ENCODE measurements at regions not wholly inside any gene's neighbourhood (a gene's known extent, or its start where the extent isn't known, plus 50 kb on each side); places are given as distances from the start of the nearest gene placed in this dataset.

- DNase-seq, result no peak
Measured at GRCh38 chr22:48373626-48374173, 1454.0 kb downstream of the BRD1 start.

DNA sequence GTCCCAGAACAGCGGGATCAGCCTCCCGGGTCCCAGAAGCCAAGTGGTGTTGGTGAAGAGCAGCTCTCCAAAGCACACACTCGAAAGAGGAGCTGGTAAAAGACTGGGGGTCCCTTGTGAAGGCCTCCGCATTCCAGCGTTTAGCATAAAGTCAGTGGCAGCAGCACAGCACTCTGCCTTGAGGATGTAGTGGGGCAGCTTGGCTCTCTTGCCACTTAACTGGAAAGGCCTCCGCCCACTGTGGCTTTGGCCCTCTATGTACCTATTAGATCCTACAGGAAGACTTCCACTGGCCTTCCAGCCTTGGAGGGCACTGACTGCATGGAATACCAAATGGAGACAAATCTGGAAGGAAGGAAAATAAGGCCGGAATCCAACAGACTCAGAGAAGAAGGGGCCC, 1455.3 kb downstream of the BRD1 start:
- DNase-seq, result no peak

- no peak for DNase-seq
Measured at GRCh38 chr22:48371391-48371790, 1456.3 kb downstream of the BRD1 start.

- DNase-seq, result no peak
Measured at GRCh38 chr22:48370508-48371325, 1457.0 kb downstream of the BRD1 start.

DNA sequence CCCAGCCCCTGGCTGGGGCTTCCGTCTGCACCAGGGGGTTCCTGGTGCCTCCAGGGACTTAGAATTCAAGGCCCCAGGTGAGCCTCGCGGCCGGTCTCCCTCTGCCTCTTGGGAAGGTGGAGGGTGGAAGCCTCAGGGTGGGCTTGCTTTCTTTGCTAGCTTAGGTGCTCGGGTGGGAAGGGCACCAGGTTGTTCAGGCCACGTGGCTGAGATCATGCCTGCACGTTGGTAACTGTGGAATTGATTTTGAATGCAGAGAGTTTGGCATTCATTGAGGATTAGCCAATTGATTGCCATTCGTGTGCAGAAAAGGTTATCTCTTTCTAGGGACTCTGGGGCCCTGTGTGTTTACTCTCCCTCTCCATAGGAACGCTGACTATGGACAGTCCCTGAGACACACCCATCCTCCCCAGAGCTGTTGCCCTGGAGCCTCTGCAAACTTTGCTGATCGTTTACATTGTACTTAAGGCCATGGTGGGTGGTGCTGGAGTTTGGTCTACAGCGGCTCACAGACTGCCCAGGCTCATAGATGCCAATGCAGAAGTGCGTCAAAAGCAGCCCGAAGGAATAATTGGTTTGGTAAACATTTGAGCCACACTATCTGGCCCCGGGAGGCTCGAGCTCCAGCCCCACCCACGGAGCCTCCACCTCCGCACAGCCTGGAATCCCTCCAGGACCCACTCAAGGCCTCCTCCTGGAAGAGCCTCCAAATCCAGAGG, 1457.7 kb downstream of the BRD1 start:
- no peak for DNase-seq

DNA sequence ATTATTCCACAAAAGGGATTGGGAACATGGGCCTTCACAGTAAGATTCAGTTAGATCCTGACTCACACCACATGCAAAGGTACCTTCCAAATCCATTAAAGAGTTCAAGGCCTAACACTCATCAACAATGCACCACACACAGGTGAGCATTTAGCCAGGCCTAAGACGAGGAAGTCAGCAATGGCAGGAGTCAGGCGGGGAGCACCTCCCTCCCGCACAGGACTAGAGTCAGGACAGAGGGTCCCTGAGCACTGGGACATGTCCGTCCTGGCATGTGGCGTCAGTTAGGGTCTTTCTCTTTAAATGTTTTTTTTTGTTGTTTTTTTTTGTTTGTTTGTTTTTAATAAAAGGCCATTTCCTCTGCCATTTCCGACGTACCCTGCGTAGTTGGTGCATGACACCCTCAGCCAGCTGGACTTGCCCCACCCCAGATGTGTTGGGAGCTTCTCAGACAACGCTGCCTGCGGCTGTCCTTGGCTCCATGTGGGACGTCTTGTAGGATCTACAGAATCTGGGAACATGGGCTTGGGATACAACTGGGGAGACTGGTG, 1458.6 kb downstream of the BRD1 start:
- no peak for DNase-seq

DNA sequence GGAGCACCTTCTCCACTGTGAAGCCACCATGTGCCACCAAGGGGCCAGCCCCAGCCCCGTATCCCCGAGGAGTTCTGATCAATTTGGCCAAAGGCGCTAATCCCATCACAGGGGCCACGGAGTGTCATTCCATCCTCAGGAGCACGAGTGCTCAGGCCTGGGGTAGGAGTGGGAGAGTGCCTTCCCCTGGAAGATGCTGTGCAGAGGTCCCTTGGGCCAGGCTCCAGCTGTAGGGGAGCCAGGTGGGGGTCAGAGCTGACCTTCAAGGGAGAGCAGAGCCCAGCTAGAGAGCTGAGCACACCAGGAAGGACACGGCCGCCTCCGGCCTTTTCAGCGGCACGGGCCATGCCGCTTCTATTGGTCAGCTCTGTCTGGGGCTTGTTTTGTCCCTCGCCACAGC, 1459.9 kb downstream of the BRD1 start:
- no peak for DNase-seq

DNA sequence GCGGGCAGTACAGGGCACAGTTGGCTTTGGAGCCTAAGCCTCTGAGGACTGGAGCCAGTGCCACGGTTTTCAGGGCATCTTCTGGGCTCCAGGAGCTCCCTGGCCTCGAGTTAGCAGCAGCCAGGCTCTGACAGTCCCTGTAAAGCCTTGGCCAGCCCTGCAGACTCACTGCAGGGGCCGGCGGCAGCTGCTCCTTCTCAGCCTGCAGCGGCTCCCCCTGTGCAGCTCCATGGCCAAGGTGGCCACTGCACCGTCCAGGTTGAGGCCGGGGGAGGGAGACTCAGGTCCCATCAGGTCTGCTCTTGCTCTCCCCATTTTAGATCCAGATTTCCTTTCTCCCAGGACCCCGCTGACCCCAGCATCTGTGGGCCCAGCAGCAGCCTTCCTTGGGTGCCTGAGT, 1461.1 kb downstream of the BRD1 start:
- DNase-seq, result no peak

DNA sequence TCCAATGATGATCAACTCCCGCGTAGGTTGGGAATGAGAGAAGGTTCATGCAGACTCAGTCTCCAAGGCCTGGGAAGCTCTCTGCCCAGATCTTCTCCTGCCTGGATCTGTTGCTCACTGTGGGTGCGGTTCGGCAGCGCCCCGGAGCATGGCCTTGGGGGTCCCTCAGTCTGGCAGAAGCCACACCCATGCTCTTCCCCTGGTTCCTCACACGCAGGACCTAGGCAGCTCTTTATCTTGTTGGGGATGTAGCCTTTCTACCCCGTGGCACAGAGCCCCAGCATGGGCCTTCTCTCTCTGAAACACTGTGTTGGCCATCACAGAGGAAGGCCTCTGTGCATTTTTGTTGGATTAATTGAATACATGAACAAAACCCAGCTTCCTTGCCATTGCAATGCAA, 1461.6 kb downstream of the BRD1 start:
- DNase-seq, result no peak

DNA sequence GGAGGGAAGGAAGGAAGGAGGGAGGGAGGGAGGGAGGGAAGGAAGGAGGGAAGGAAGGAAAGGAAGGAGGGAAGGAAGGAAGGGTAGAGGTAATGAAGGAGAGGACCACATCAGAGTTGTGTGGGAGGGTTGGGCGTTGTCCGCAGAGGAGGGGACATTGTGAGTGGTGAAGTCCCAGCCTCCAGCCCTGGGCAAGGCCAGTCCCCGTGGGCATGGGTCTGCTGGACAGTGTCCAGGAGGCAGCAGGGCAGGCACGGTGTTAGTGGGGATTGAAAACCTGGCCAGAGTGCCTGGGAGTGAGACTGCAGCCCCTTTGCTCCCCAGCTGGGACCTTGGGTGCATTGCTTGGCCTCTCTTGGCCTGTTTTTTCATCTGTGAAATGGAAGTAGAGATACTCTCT, 1462.3 kb downstream of the BRD1 start:
- no peak for DNase-seq

GRCh38 chr22:48362721-48363404, 1464.8 kb downstream of the BRD1 start:
- no peak for DNase-seq

- no peak for DNase-seq
Measured at GRCh38 chr22:48361099-48361639, 1466.5 kb downstream of the BRD1 start.

GRCh38 chr22:48359613-48359965, 1468.1 kb downstream of the BRD1 start:
- no peak for DNase-seq

- no peak for DNase-seq
Measured at GRCh38 chr22:48358886-48359612, 1468.6 kb downstream of the BRD1 start.

- DNase-seq, result no peak
Measured at GRCh38 chr22:48357961-48358360, 1469.7 kb downstream of the BRD1 start.

- DNase-seq, result no peak
Measured at GRCh38 chr22:48357196-48357595, 1470.5 kb downstream of the BRD1 start.

DNA sequence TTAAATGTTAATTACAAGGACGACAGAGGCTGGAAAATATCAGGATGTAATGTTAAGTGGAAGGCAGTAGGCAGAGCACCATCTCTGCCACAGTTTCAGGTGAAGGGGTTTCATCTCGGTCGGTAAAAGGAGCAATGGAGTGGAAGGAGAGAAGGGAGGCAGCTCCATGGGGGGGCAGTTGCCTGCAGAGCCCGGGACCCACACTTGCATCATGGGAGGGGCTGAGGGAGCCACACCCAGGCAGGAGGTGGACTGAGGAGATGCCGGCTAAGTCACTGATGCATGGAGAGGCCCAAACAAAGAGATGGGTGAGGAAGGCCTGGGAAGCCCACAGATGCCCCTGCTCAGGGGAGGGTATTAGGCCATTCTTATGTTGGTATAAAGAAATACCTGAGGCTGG, 1470.9 kb downstream of the BRD1 start:
- no peak for DNase-seq

DNA sequence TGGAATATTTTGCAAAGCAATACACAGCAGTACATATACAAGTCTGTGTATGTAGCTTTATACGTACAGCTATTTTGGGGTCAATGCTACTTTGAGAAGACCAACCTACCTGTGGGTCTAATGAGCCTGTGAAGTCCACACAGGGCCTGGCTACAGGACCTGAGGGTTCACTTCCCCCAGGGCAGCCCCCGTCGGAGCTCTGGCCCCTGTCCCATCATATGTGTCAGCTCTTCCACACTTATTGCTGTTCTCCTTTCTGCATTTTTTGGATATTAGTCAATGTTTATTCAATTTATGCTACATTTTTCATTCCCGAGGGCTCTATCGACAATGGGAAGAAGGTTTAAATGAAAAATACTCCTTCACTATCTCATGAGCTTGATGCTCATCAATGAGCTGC, 1473.6 kb downstream of the BRD1 start:
- DNase-seq, result peak; percentile 31

DNA sequence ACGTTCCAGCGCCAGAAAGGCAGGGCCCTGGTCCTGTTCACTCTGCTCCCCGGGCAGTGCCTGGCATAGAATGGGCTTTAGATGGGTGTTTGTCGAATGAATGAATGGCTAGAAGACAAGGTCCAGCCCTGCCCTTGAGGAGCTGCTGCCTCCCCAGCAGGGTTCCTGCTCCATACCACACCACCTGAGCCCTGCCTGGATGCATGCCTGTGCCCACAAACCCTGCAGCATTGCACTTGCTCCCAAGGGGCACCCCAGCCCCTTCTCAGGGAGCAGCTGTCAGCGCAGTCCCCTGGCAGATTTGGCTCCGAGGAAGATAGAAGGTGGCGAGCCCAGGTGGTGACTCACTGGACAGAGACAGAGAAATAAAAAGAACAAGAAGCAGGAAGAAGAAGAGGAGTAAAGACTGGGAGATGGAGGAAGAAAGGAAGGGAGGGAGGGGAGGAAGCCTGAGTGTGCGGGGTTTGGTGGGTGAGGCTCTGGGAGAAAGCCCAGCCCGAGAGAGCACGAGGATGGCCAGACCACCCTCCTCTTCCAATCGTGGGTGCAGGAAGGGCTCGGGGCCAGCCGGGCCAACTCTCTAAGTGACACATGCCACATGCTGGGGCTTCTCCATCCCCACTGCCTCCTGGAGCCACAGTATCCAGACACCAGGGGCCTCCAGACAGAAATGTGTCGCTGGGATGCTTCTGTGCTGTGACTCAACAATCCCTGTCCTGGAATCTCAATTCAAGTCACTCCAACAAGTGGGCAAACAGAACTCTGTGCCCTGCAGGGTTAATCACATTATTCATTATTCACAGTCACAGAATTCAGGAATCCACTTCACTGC, 1474.3 kb downstream of the BRD1 start:
- peak; percentile 38 for DNase-seq

- DNase-seq, result no peak
Measured at GRCh38 chr22:48352086-48352911, 1475.4 kb downstream of the BRD1 start.

Data from EL (cell line).